GM19238 (cell line): ENCODE measurements at regions not wholly inside any gene's neighbourhood (a gene's known extent, or its start where the extent isn't known, plus 50 kb on each side); places are given as distances from the start of the nearest gene placed in this dataset.

ENCODE experiments used
- DNase-seq: peaks from one replicate; pipeline ENCODE4 v3.0.0; 2011; ENCODE audit warnings: low spot score; ENCODE audit not compliant: insufficient read length

GRCh38 chr1:193433599-193433998 lies 247.2 kb upstream of the B3GALT2 start:
- no peak for DNase-seq

- no peak for DNase-seq
These were observed 246.7 kb upstream of the B3GALT2 start for GRCh38 chr1:193432979-193433587.

GRCh38 chr1:193431265-193431977 lies 245.0 kb upstream of the B3GALT2 start:
- DNase-seq: no peak

- no peak for DNase-seq
These were observed 241.1 kb upstream of the B3GALT2 start for GRCh38 chr1:193427524-193427923.

GRCh38 chr1:193426061-193426460 lies 239.6 kb upstream of the B3GALT2 start:
- DNase-seq: no peak

GRCh38 chr1:193421487-193421886 lies 235.1 kb upstream of the B3GALT2 start:
- no peak for DNase-seq

- DNase-seq: no peak
These were observed 232.9 kb upstream of the B3GALT2 start for GRCh38 chr1:193419295-193419694.

- no peak for DNase-seq
These were observed 232.3 kb upstream of the B3GALT2 start for GRCh38 chr1:193418745-193419058.

- no peak for DNase-seq
These were observed 231.7 kb upstream of the B3GALT2 start for GRCh38 chr1:193417945-193418744.

GRCh38 chr1:193417403-193417802 lies 231.0 kb upstream of the B3GALT2 start:
- no peak for DNase-seq

- no peak for DNase-seq
These were observed 230.0 kb upstream of the B3GALT2 start for GRCh38 chr1:193416226-193417024.

- no peak for DNase-seq
These were observed 228.8 kb upstream of the B3GALT2 start for GRCh38 chr1:193415256-193415655.

- no peak for DNase-seq
These were observed 227.0 kb upstream of the B3GALT2 start for GRCh38 chr1:193413376-193413775.

- DNase-seq: no peak
These were observed 226.3 kb upstream of the B3GALT2 start for GRCh38 chr1:193412748-193413147.

GRCh38 chr1:193411714-193412113 lies 225.3 kb upstream of the B3GALT2 start:
- no peak for DNase-seq

- no peak for DNase-seq
These were observed 224.8 kb upstream of the B3GALT2 start for GRCh38 chr1:193411215-193411614.

GRCh38 chr1:193408782-193409293 lies 222.4 kb upstream of the B3GALT2 start:
- no peak for DNase-seq

GRCh38 chr1:193406901-193407300 lies 220.5 kb upstream of the B3GALT2 start:
- DNase-seq: no peak

- no peak for DNase-seq
These were observed 217.8 kb upstream of the B3GALT2 start for GRCh38 chr1:193404236-193404635.

- no peak for DNase-seq
These were observed 216.6 kb upstream of the B3GALT2 start for GRCh38 chr1:193402977-193403376.

GRCh38 chr1:193402037-193402436 lies 215.6 kb upstream of the B3GALT2 start:
- no peak for DNase-seq

GRCh38 chr1:193394336-193394735 lies 207.9 kb upstream of the B3GALT2 start:
- no peak for DNase-seq
